ENCODE measurements at regions not wholly inside any gene's neighbourhood (a gene's known extent, or its start where the extent isn't known, plus 50 kb on each side); places are given as distances from the start of the nearest gene placed in this dataset.

DNA sequence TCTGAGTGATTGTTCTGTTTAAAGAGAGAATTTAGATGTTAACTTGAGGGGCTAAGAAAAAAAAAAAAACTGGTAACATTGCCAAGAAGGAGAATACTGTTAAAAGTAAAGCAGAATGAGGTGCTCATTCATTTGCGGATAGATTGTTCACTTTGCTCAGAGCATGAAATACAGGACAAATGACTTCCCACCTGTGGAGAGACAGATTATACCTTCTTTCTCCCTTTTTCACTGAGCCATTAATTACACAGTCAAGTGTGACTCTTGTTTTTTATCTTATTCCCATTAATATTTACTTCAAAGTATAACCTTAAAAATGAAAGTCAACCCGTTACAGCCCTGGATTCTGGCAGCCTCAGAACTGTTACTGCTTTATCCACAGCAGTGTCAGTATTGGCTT is 264.5 kb downstream of the TAF11L14 start:
- no peaks in the 10 kb centered on the region for H4K20me1 ChIP-seq (ENCODE audit: control insufficient read depth, extremely low read depth, insufficient read depth, low read length)
- H3K4me2 ChIP-seq (ENCODE audit: extremely low read depth, insufficient read depth, low read length): no peak overlapping the region
- no peaks in the 10 kb centered on the region for H3K9me3 ChIP-seq (ENCODE audit: control insufficient read depth, insufficient read depth, low read depth, low read length)
- no peak overlapping the region for H3K4me3 ChIP-seq (replicated peaks in 1 of 4; ENCODE audit: control extremely low read depth in 1 of 4, insufficient read depth in 1 of 4, low read depth in 3 of 4, low read length in 4 of 4)
- no peak overlapping the region for H3K9ac ChIP-seq (ENCODE audit: insufficient read depth, low read length)
- no peak overlapping the region for H3K27ac ChIP-seq (ENCODE audit: insufficient read depth, low read length)
- no peaks in the 10 kb centered on the region for H3K27me3 ChIP-seq (ENCODE audit: control insufficient read depth, insufficient read depth, low read length)
- H3K79me2 ChIP-seq (ENCODE audit: control insufficient read depth, insufficient read depth, low read length): no peaks in the 10 kb centered on the region
- DNase-seq (ENCODE audit: low read depth in 2 of 2): no peak
- H3K36me3 ChIP-seq (ENCODE audit: control insufficient read depth, insufficient read depth, low read length): no peaks in the 10 kb centered on the region
- H2AFZ ChIP-seq (ENCODE audit: low read length): no peak overlapping the region
- no peaks in the 10 kb centered on the region for H3K4me1 ChIP-seq (ENCODE audit: control insufficient read depth, extremely low read depth, insufficient read depth, low read length)
- no peak for TF ChIP-seq EZH2 (IDR thresholded peaks at IDR 0.05; ENCODE audit: low read length, missing control alignments)
- no peak for TF ChIP-seq CTCF (conservative IDR thresholded peaks at IDR 0.05 in 1 of 2, IDR thresholded peaks at IDR 0.05 in 1 of 2; ENCODE audit: low read depth in 1 of 2, low read length in 2 of 2)

DNA sequence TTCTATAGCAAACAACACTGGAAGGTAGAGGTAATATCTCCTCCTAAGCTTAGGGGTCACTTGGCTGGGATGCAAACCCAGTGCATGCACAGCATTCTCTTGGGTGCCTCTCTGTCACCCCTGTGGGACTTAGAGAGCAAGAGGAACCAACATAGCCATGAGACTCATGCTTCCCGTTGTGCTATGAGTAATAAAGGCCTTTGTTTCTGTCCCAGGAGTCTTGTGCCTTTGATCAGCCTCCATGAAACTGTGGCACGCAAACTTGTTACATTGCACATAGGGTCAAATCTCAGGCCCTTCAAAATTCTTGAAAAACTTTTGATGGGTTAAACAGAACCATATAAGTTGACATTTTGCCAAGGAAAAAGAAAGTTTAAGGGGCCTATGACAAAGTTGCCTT is 272.8 kb downstream of the TAF11L14 start:
- H2AFZ ChIP-seq (ENCODE audit: low read length): no peak overlapping the region
- H3K27ac ChIP-seq (ENCODE audit: insufficient read depth, low read length): no peak overlapping the region
- H3K4me1 ChIP-seq (ENCODE audit: control insufficient read depth, extremely low read depth, insufficient read depth, low read length): no peaks in the 10 kb centered on the region
- H3K79me2 ChIP-seq (ENCODE audit: control insufficient read depth, insufficient read depth, low read length): no peaks in the 10 kb centered on the region
- H3K4me3 ChIP-seq (replicated peaks in 1 of 4; ENCODE audit: control extremely low read depth in 1 of 4, insufficient read depth in 1 of 4, low read depth in 3 of 4, low read length in 4 of 4): no peak overlapping the region
- no peak overlapping the region for H3K4me2 ChIP-seq (ENCODE audit: extremely low read depth, insufficient read depth, low read length)
- no peaks in the 10 kb centered on the region for H3K36me3 ChIP-seq (ENCODE audit: control insufficient read depth, insufficient read depth, low read length)
- no peaks in the 10 kb centered on the region for H3K27me3 ChIP-seq (ENCODE audit: control insufficient read depth, insufficient read depth, low read length)
- no peak overlapping the region for H3K9ac ChIP-seq (ENCODE audit: insufficient read depth, low read length)
- no peaks in the 10 kb centered on the region for H3K9me3 ChIP-seq (ENCODE audit: control insufficient read depth, insufficient read depth, low read depth, low read length)
- H4K20me1 ChIP-seq (ENCODE audit: control insufficient read depth, extremely low read depth, insufficient read depth, low read length): no peaks in the 10 kb centered on the region
- DNase-seq (ENCODE audit: low read depth in 2 of 2): no peak
- TF ChIP-seq CTCF (conservative IDR thresholded peaks at IDR 0.05 in 1 of 2, IDR thresholded peaks at IDR 0.05 in 1 of 2; ENCODE audit: low read depth in 1 of 2, low read length in 2 of 2) (no peak), EZH2 (IDR thresholded peaks at IDR 0.05; ENCODE audit: low read length, missing control alignments) (no peak)

DNA sequence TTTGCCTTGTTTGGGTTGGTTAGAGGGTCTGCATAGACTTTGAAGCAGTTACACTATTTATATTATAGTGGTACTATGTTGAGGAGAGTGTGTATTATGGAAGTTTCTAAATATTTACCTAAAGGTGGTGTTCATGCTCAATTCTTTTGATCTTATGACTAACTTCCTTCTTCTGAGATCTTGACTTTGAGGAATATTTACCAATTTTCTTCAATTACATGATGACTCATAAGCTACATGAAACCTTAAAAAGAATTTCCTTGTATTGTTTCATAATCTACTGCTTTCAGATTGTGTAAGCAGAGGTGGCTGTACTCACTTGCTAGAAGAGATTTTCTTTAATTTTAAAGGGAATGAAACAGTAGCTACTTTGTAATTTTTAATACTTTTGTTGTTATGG is 276.1 kb downstream of the TAF11L14 start:
- Histone ChIP-seq H3K4me3 (replicated peaks in 1 of 4; ENCODE audit: control extremely low read depth in 1 of 4, insufficient read depth in 1 of 4, low read depth in 3 of 4, low read length in 4 of 4) (no peak overlapping the region), H3K4me1 (ENCODE audit: control insufficient read depth, extremely low read depth, insufficient read depth, low read length) (no peaks in the 10 kb centered on the region), H3K9ac (ENCODE audit: insufficient read depth, low read length) (no peak overlapping the region), H3K9me3 (ENCODE audit: control insufficient read depth, insufficient read depth, low read depth, low read length) (no peaks in the 10 kb centered on the region), H3K27ac (ENCODE audit: insufficient read depth, low read length) (no peak overlapping the region), H3K36me3 (ENCODE audit: control insufficient read depth, insufficient read depth, low read length) (no peaks in the 10 kb centered on the region), H2AFZ (ENCODE audit: low read length) (no peak overlapping the region), H3K79me2 (ENCODE audit: control insufficient read depth, insufficient read depth, low read length) (no peaks in the 10 kb centered on the region), H3K27me3 (ENCODE audit: control insufficient read depth, insufficient read depth, low read length) (no peaks in the 10 kb centered on the region), H3K4me2 (ENCODE audit: extremely low read depth, insufficient read depth, low read length) (no peak overlapping the region), H4K20me1 (ENCODE audit: control insufficient read depth, extremely low read depth, insufficient read depth, low read length) (no peaks in the 10 kb centered on the region)
- peak; percentile 8 to 23 for DNase-seq (ENCODE audit: low read depth in 2 of 2)
- TF ChIP-seq EZH2 (IDR thresholded peaks at IDR 0.05; ENCODE audit: low read length, missing control alignments): no peak
